Effector memory CD4-positive, alpha-beta T cell (primary cell): ENCODE measurements at regions not wholly inside any gene's neighbourhood (a gene's known extent, or its start where the extent isn't known, plus 50 kb on each side); places are given as distances from the start of the nearest gene placed in this dataset.
"Not testable (repeated sequence)": the region's sequence is repeated elsewhere in the genome, so short reads cannot be mapped to it uniquely, and the experiment has no call there.

Experiments
- DNase-seq, 3 donors: peaks; one replicate each; pipeline ENCODE4 v3.0.0-alpha.2; 2020
- H3K27ac ChIP-seq: 2 replicates; pipeline ENCODE4 v1.7.0; 2013; ENCODE audit warnings: mild to moderate bottlenecking, low read length, moderate library complexity; ENCODE audit not compliant: insufficient read depth, poor library complexity, severe bottlenecking
- H3K27me3 ChIP-seq: replicated peaks from 2 replicates; pipeline ENCODE4 v1.7.0; 2013; ENCODE audit warnings: mild to moderate bottlenecking, low read length; ENCODE audit not compliant: insufficient read depth, control insufficient read depth, poor library complexity, severe bottlenecking
- H3K36me3 ChIP-seq: 2 replicates; pipeline ENCODE4 v1.7.0; 2013; ENCODE audit warnings: mild to moderate bottlenecking, low read length, moderate library complexity; ENCODE audit not compliant: control insufficient read depth, insufficient read depth
- H3K4me1 ChIP-seq: 2 replicates; pipeline ENCODE4 v1.7.0; 2013; ENCODE audit warnings: low read length, mild to moderate bottlenecking; ENCODE audit not compliant: control insufficient read depth, insufficient read depth, poor library complexity, severe bottlenecking
- H3K4me3 ChIP-seq: 2 replicates; pipeline ENCODE4 v1.7.0; 2013; ENCODE audit warnings: low read length, low read depth, mild to moderate bottlenecking; ENCODE audit not compliant: insufficient read depth, poor library complexity, severe bottlenecking
- H3K9me3 ChIP-seq: 2 replicates; pipeline ENCODE4 v1.7.0; 2013; ENCODE audit warnings: mild to moderate bottlenecking, low read length, moderate library complexity; ENCODE audit not compliant: control insufficient read depth

GRCh38 chr9:40174035-40174434 lies 818.6 kb downstream of the SPATA31A1 start:
- H3K9me3 ChIP-seq, H3K4me1 ChIP-seq, DNase-seq, H3K27me3 ChIP-seq, H3K36me3 ChIP-seq, H3K4me3 ChIP-seq, H3K27ac ChIP-seq: not testable (repeated sequence)

- not testable (repeated sequence) for H3K27me3 ChIP-seq, DNase-seq, H3K36me3 ChIP-seq, H3K4me3 ChIP-seq, H3K9me3 ChIP-seq, H3K4me1 ChIP-seq, H3K27ac ChIP-seq
These were observed 821.9 kb downstream of the SPATA31A1 start for GRCh38 chr9:40177403-40177802.

- DNase-seq, H3K4me1 ChIP-seq, H3K36me3 ChIP-seq, H3K27ac ChIP-seq, H3K27me3 ChIP-seq, H3K9me3 ChIP-seq, H3K4me3 ChIP-seq: not testable (repeated sequence)
These were observed 835.9 kb downstream of the SPATA31A1 start for GRCh38 chr9:40191403-40191802.

GRCh38 chr9:40192162-40192561 lies 836.7 kb downstream of the SPATA31A1 start:
- H3K27ac ChIP-seq, H3K27me3 ChIP-seq, H3K9me3 ChIP-seq, DNase-seq, H3K4me3 ChIP-seq, H3K4me1 ChIP-seq, H3K36me3 ChIP-seq: not testable (repeated sequence)

GRCh38 chr9:40196165-40196714 lies 840.8 kb downstream of the SPATA31A1 start:
- not testable (repeated sequence) for H3K4me1 ChIP-seq, H3K4me3 ChIP-seq, H3K36me3 ChIP-seq, DNase-seq, H3K27ac ChIP-seq, H3K9me3 ChIP-seq, H3K27me3 ChIP-seq

- H3K4me1 ChIP-seq, H3K9me3 ChIP-seq, H3K4me3 ChIP-seq, H3K27me3 ChIP-seq, DNase-seq, H3K36me3 ChIP-seq, H3K27ac ChIP-seq: not testable (repeated sequence)
These were observed 841.3 kb downstream of the SPATA31A1 start for GRCh38 chr9:40196803-40197202.

- DNase-seq, H3K4me3 ChIP-seq, H3K27ac ChIP-seq, H3K9me3 ChIP-seq, H3K36me3 ChIP-seq, H3K27me3 ChIP-seq, H3K4me1 ChIP-seq: not testable (repeated sequence)
These were observed 866.2 kb downstream of the SPATA31A1 start for GRCh38 chr9:40221596-40222233.

GRCh38 chr9:40222617-40223200 lies 867.2 kb downstream of the SPATA31A1 start:
- not testable (repeated sequence) for H3K27ac ChIP-seq, H3K27me3 ChIP-seq, H3K36me3 ChIP-seq, H3K9me3 ChIP-seq, H3K4me3 ChIP-seq, H3K4me1 ChIP-seq, DNase-seq

GRCh38 chr9:40223353-40223752 lies 867.9 kb downstream of the SPATA31A1 start:
- H3K36me3 ChIP-seq, DNase-seq, H3K27ac ChIP-seq, H3K4me1 ChIP-seq, H3K27me3 ChIP-seq, H3K9me3 ChIP-seq, H3K4me3 ChIP-seq: not testable (repeated sequence)
